ENCODE measurements at regions not wholly inside any gene's neighbourhood (a gene's known extent, or its start where the extent isn't known, plus 50 kb on each side); places are given as distances from the start of the nearest gene placed in this dataset.

- Histone ChIP-seq H3K23me2 (ENCODE audit: insufficient read length, low read depth, low read length, poor library complexity, severe bottlenecking) (no peaks in the 10 kb centered on the region), H3K79me2 (ENCODE audit: insufficient read depth, low read length) (no peaks in the 10 kb centered on the region), H4K20me1 (ENCODE audit: control insufficient read depth, insufficient read depth, insufficient read length) (no peaks in the 10 kb centered on the region), H2AK5ac (ENCODE audit: insufficient read length, low read length) (no peak overlapping the region), H3K14ac (ENCODE audit: insufficient read depth, low read length) (no peak overlapping the region), H3K56ac (ENCODE audit: insufficient read length, low read depth, low read length) (no peak overlapping the region), H3K4me1 (ENCODE audit: insufficient read depth, low read length) (no peaks in the 10 kb centered on the region), H3K27ac (ENCODE audit: insufficient read length, low read depth, low read length) (no peak overlapping the region), H3K23ac (ENCODE audit: insufficient read length, low read depth, low read length) (no peak overlapping the region), H2BK20ac (ENCODE audit: low read depth, low read length, poor library complexity, severe bottlenecking) (no peak overlapping the region), H4K8ac (replicated peaks; ENCODE audit: insufficient read length, low read depth, low read length) (no peak overlapping the region), H3K4me2 (ENCODE audit: insufficient read depth, insufficient read length, low read length) (no peak overlapping the region), H2AFZ (ENCODE audit: low read length) (no peak overlapping the region), H4K91ac (ENCODE audit: insufficient read length, low read depth, low read length) (no peak overlapping the region), H2BK120ac (ENCODE audit: low read depth, low read length, poor library complexity, severe bottlenecking) (no peak overlapping the region), H2BK15ac (ENCODE audit: low read depth, low read length) (no peak overlapping the region), H4K5ac (ENCODE audit: insufficient read length, low read depth, low read length) (no peak overlapping the region), H3K18ac (ENCODE audit: insufficient read length, low read depth, low read length) (no peak overlapping the region), H3K9ac (ENCODE audit: extremely low read depth, insufficient read length, low read length) (no peak overlapping the region), H2BK12ac (ENCODE audit: insufficient read length, low read depth, low read length) (no peak overlapping the region), H3T11ph (ENCODE audit: low read length) (no peak overlapping the region), H3K9me3 (ENCODE audit: control insufficient read depth, low read depth, low read length) (no peaks in the 10 kb centered on the region), H3K79me1 (ENCODE audit: insufficient read depth, low read depth, low read length, poor library complexity, severe bottlenecking) (no peaks in the 10 kb centered on the region), H2BK5ac (ENCODE audit: insufficient read length, low read length) (no peak overlapping the region), H3K27me3 (ENCODE audit: insufficient read depth, low read length) (0 out of 2 replicates have a peak, but pooled peaks cover 2% of the 10 kb centered on the region), H3K4ac (ENCODE audit: low read depth, low read length) (no peak overlapping the region)
- no peak overlapping the region for H3K27ac Mint-ChIP-seq
- DNase-seq = no peak
- WGBS (ENCODE audit: extremely low coverage, insufficient read length, low lambda C conversion rate) = no CpG with 5 or more reads among the region's 5 CpGs
- H3K27me3 Mint-ChIP-seq (ENCODE audit: low read depth) = no peaks in the 10 kb centered on the region
- peaks cover 3% of the 10 kb centered on the region in 2 experiments for H3K4me1 Mint-ChIP-seq
- no peaks in the 10 kb centered on the region; a peak in 1 of 5 replicates for H3K9me3 Mint-ChIP-seq
- no peak overlapping the region for H3K4me3 Mint-ChIP-seq
- no peaks in the 10 kb centered on the region for H3K36me3 Mint-ChIP-seq (ENCODE audit: insufficient read depth in 1 of 3, low read depth in 3 of 3)
- no peak for TF ChIP-seq CTCF (conservative IDR thresholded peaks at IDR 0.05)
These were observed 1050.0 kb downstream of the ADGRL3 start for GRCh38 chr4:62250100-62250499.

Measured in H9 (cell line).